Stomach (tissue), 4 donors: ENCODE measurements at regions not wholly inside any gene's neighbourhood (a gene's known extent, or its start where the extent isn't known, plus 50 kb on each side); places are given as distances from the start of the nearest gene placed in this dataset.

Experiments used
- CTCF ChIP-seq, 7 experiments: fragments of 450-650 bp in 4 of 7; fragments of 200-600 bp in 3 of 7; sonication (generic) in 3 of 7; IDR thresholded peaks; one replicate each; pipeline ENCODE4 v1.5.1; 2016 to 2019; ENCODE audit warnings: antibody characterized with exemption in 7 of 7, control low read depth in 2 of 7, mild to moderate bottlenecking in 1 of 7
- EP300 ChIP-seq: sonication (generic); formaldehyde crosslinking; IDR thresholded peaks from one replicate; pipeline ENCODE4 v1.6.1; 2017; ENCODE audit warnings: antibody characterized with exemption
- POLR2A ChIP-seq, 4 donors: fragments of 450-650 bp; IDR thresholded peaks; one replicate each; pipeline ENCODE4 v1.6.1; 2016; ENCODE audit warnings: antibody characterized with exemption in 4 of 4, control low read depth in 2 of 4, mild to moderate bottlenecking in 1 of 4, moderate library complexity in 1 of 4
- POLR2AphosphoS5 ChIP-seq, 3 donors: sonication (generic); formaldehyde crosslinking; IDR thresholded peaks; one replicate each; pipeline ENCODE4 v1.6.1; 2016; ENCODE audit warnings: antibody characterized with exemption in 3 of 3

GRCh38 chr5:86814907-86815306, 197.2 kb downstream of the COX7C start:
- no peak for TF ChIP-seq CTCF (IDR thresholded peaks at IDR 0.05)
- no peak for TF ChIP-seq POLR2AphosphoS5 (IDR thresholded peaks at IDR 0.05)
- no peak for TF ChIP-seq EP300
- no peak for TF ChIP-seq POLR2A (IDR thresholded peaks at IDR 0.05)
